Heart left ventricle (tissue), 13 donors: ENCODE measurements at regions not wholly inside any gene's neighbourhood (a gene's known extent, or its start where the extent isn't known, plus 50 kb on each side); places are given as distances from the start of the nearest gene placed in this dataset.
A peak's percentile ranks its signal among the peaks of the same experiment; 100 is the strongest.

Experiments used
- POLR2A ChIP-seq, 2 donors: fragments of 450-650 bp; IDR thresholded peaks; one replicate each; pipeline ENCODE4 v1.6.1; 2017; ENCODE audit warnings: antibody characterized with exemption in 2 of 2, mild to moderate bottlenecking in 2 of 2, moderate library complexity in 2 of 2
- TF ChIP-seq, protein P1 (sequence below), 12 donors: fragments of 200-600 bp; sonication (generic) in 4 of 12; IDR thresholded peaks; one replicate each; pipeline versions ENCODE4 v1.5.0 to v1.8.0; 2018 to 2022; ENCODE audit warnings: antibody characterized with exemption in 12 of 12, mild to moderate bottlenecking in 5 of 12
- donor health status: ischemic (EF 13 %, LVEDD 7.1; RV severe dilation, severe dysfunction).
- donor health status: DM: no; HTN: yes; CAD: no.
- donor health status: DM: no; HTN: no; CAD: no.
- donor health status: ischemic (EF 25% LVEDD 6.9; RV normal size, moderate dysfunction).
- donor health status: ischemic (EF 25% LVEDD 5.7; RV mildly dilated, moderate dysfunction).
- donor health status: ischemic (EF 35%, LVEDD 5.7; RV mildly dilated, moderate dysfunction).
- donor health status: nonischemic (EF 11% LVEDD 7.7; RV severe dilation, severe dysfunction).
- donor health status: DM: yes; HTN: yes; CAD: no.
- donor health status: PGD.
- donor health status: ischemic (EF 29% LVEDD 5.4; RV normal size, mild dysfunction).
- donor health status: nonischemic (EF 23%, LVEDD 6.1; RV moderate dilation, normal function).

DNA sequence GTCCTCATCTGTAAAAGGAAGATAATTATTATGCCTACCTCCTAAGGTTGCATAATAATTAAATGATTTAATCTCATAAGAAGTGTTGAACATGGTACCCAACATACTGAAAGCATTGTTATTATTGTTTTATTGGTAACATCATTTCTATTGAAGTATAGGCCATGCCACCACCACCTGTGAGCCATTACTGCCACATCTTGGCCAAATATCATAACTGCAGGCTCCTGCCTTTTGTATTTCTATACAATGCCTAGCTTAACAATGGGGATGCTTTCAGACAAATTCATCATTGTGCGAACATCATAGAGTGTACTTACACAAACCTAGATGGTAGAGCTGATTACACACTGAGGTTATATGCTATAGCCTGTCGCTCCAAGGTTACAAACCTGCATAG is 61.1 kb upstream of the NPSR1 start:
- TF ChIP-seq, protein P1, sequence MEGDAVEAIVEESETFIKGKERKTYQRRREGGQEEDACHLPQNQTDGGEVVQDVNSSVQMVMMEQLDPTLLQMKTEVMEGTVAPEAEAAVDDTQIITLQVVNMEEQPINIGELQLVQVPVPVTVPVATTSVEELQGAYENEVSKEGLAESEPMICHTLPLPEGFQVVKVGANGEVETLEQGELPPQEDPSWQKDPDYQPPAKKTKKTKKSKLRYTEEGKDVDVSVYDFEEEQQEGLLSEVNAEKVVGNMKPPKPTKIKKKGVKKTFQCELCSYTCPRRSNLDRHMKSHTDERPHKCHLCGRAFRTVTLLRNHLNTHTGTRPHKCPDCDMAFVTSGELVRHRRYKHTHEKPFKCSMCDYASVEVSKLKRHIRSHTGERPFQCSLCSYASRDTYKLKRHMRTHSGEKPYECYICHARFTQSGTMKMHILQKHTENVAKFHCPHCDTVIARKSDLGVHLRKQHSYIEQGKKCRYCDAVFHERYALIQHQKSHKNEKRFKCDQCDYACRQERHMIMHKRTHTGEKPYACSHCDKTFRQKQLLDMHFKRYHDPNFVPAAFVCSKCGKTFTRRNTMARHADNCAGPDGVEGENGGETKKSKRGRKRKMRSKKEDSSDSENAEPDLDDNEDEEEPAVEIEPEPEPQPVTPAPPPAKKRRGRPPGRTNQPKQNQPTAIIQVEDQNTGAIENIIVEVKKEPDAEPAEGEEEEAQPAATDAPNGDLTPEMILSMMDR (IDR thresholded peaks at IDR 0.05) = peak in 8 of 12 donors; percentile 15 to 48 (median 38)
- no peak for TF ChIP-seq POLR2A (IDR thresholded peaks at IDR 0.05)
